ENCODE measurements at regions not wholly inside any gene's neighbourhood (a gene's known extent, or its start where the extent isn't known, plus 50 kb on each side); places are given as distances from the start of the nearest gene placed in this dataset.
"Not testable (repeated sequence)": the region's sequence is repeated elsewhere in the genome, so short reads cannot be mapped to it uniquely, and the experiment has no call there.

- no peak for DNase-seq
Observed at GRCh38 chr10:52946486-52946885, 173.9 kb upstream of the MBL2 start.

GRCh38 chr10:52945521-52945920 lies 172.9 kb upstream of the MBL2 start:
- DNase-seq, result not testable (repeated sequence)

- no peak for DNase-seq
Observed at GRCh38 chr10:52940921-52941320, 168.3 kb upstream of the MBL2 start.

GRCh38 chr10:52939894-52940293 lies 167.3 kb upstream of the MBL2 start:
- no peak for DNase-seq

- DNase-seq, result no peak
Observed at GRCh38 chr10:52933748-52934147, 161.2 kb upstream of the MBL2 start.

- DNase-seq, result no peak
Observed at GRCh38 chr10:52927678-52928077, 155.1 kb upstream of the MBL2 start.

GRCh38 chr10:52923520-52923919 lies 150.9 kb upstream of the MBL2 start:
- DNase-seq, result no peak

- no peak for DNase-seq
Observed at GRCh38 chr10:52918714-52919305, 146.2 kb upstream of the MBL2 start.

GRCh38 chr10:52915391-52915790 lies 142.8 kb upstream of the MBL2 start:
- no peak for DNase-seq

GRCh38 chr10:52911163-52911562 lies 138.6 kb upstream of the MBL2 start:
- no peak for DNase-seq

- no peak for DNase-seq
Observed at GRCh38 chr10:52908478-52908877, 135.9 kb upstream of the MBL2 start.

- DNase-seq, result no peak
Observed at GRCh38 chr10:52906046-52906445, 133.5 kb upstream of the MBL2 start.

- DNase-seq, result no peak
Observed at GRCh38 chr10:52903397-52903938, 130.9 kb upstream of the MBL2 start.

GRCh38 chr10:52900593-52900992 lies 128.0 kb upstream of the MBL2 start:
- no peak for DNase-seq

GRCh38 chr10:52897162-52897561 lies 124.6 kb upstream of the MBL2 start:
- DNase-seq, result no peak

- DNase-seq, result no peak
Observed at GRCh38 chr10:52895059-52895458, 122.5 kb upstream of the MBL2 start.

- no peak for DNase-seq
Observed at GRCh38 chr10:52890281-52890680, 117.7 kb upstream of the MBL2 start.

GRCh38 chr10:52889611-52890010 lies 117.0 kb upstream of the MBL2 start:
- DNase-seq, result no peak

- peak in 1 of 5 experiments; percentile 27 for DNase-seq
Observed at GRCh38 chr10:52883996-52884871, 111.7 kb upstream of the MBL2 start.

- no peak for DNase-seq
Observed at GRCh38 chr10:52879091-52879807, 106.7 kb upstream of the MBL2 start.

GRCh38 chr10:52877451-52877850 lies 104.9 kb upstream of the MBL2 start:
- no peak for DNase-seq

- no peak for DNase-seq
Observed at GRCh38 chr10:52875336-52875735, 102.8 kb upstream of the MBL2 start.

- DNase-seq, result no peak
Observed at GRCh38 chr10:52874581-52874980, 102.0 kb upstream of the MBL2 start.

Data from T-helper 2 cell (primary cell).